Ishikawa (cell line): ENCODE measurements at regions not wholly inside any gene's neighbourhood (a gene's known extent, or its start where the extent isn't known, plus 50 kb on each side); places are given as distances from the start of the nearest gene placed in this dataset.

ENCODE experiments used
- CREB1 ChIP-seq: IDR thresholded peaks from 2 replicates; pipeline ENCODE4 v1.6.1; 2012; ENCODE audit warnings: low read depth
- EP300 ChIP-seq: IDR thresholded peaks from 2 replicates; pipeline ENCODE4 v1.6.1; 2012; ENCODE audit warnings: borderline replicate concordance
- FOXM1 ChIP-seq: IDR thresholded peaks from 2 replicates; pipeline ENCODE4 v1.6.1; 2012; ENCODE audit warnings: low read depth, borderline replicate concordance
- REST ChIP-seq: IDR thresholded peaks from 2 replicates; pipeline ENCODE4 v1.6.1; 2012; ENCODE audit warnings: low read depth, mild to moderate bottlenecking
- TAF1 ChIP-seq: IDR thresholded peaks from 2 replicates; pipeline ENCODE4 v1.6.1; 2012; ENCODE audit warnings: low read depth, mild to moderate bottlenecking
- YY1 ChIP-seq: IDR thresholded peaks from 2 replicates; pipeline ENCODE4 v1.6.1; 2012; ENCODE audit warnings: low read depth
- TF ChIP-seq, protein P1 (sequence below): IDR thresholded peaks from 2 replicates; pipeline ENCODE4 v1.6.1; 2012

GRCh38 chr10:130808686-130809085 lies 502.8 kb downstream of the TCERG1L start:
- TF ChIP-seq EP300: no peak
- no peak for TF ChIP-seq CREB1
- TF ChIP-seq REST: no peak
- no peak for TF ChIP-seq YY1
- no peak for TF ChIP-seq FOXM1
- TF ChIP-seq TAF1: no peak
- TF ChIP-seq, protein P1, sequence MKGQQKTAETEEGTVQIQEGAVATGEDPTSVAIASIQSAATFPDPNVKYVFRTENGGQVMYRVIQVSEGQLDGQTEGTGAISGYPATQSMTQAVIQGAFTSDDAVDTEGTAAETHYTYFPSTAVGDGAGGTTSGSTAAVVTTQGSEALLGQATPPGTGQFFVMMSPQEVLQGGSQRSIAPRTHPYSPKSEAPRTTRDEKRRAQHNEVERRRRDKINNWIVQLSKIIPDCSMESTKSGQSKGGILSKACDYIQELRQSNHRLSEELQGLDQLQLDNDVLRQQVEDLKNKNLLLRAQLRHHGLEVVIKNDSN: no peak
